H9 (cell line): ENCODE measurements at regions not wholly inside any gene's neighbourhood (a gene's known extent, or its start where the extent isn't known, plus 50 kb on each side); places are given as distances from the start of the nearest gene placed in this dataset.

Experiments used
- DNase-seq: peaks from one replicate; pipeline ENCODE4 v3.0.0-alpha.2; 2017
- H2AFZ ChIP-seq: one replicate; pipeline ENCODE4 v1.6.1; 2013; ENCODE audit warnings: mild to moderate bottlenecking, low read length, control low read depth, moderate library complexity
- H2AK5ac ChIP-seq: 2 replicates; pipeline ENCODE4 v1.6.1; 2013; ENCODE audit warnings: low read length, control low read depth, mixed read lengths; ENCODE audit not compliant: insufficient read length
- H2BK120ac ChIP-seq: one replicate; pipeline ENCODE4 v1.6.1; 2013; ENCODE audit warnings: low read depth, mild to moderate bottlenecking, low read length, control low read depth, inconsistent platforms; ENCODE audit not compliant: poor library complexity, severe bottlenecking
- H2BK12ac ChIP-seq: 2 replicates; pipeline ENCODE4 v1.6.1; 2013; ENCODE audit warnings: low read length, control low read depth, mixed read lengths, low read depth; ENCODE audit not compliant: insufficient read length
- H2BK15ac ChIP-seq: 2 replicates; pipeline ENCODE4 v1.6.1; 2013; ENCODE audit warnings: low read depth, low read length, control low read depth
- H2BK20ac ChIP-seq: one replicate; pipeline ENCODE4 v1.6.1; 2013; ENCODE audit warnings: low read depth, mild to moderate bottlenecking, low read length, control low read depth, inconsistent platforms; ENCODE audit not compliant: poor library complexity, severe bottlenecking
- H2BK5ac ChIP-seq: 2 replicates; pipeline ENCODE4 v1.6.1; 2013; ENCODE audit warnings: low read length, control low read depth, mixed read lengths; ENCODE audit not compliant: insufficient read length
- H3K14ac ChIP-seq: 2 replicates; pipeline ENCODE4 v1.6.1; 2013; ENCODE audit warnings: low read length, control low read depth; ENCODE audit not compliant: insufficient read depth
- H3K18ac ChIP-seq: 2 replicates; pipeline ENCODE4 v1.6.1; 2013; ENCODE audit warnings: low read depth, mild to moderate bottlenecking, mixed read lengths, low read length, control low read depth; ENCODE audit not compliant: insufficient read length
- H3K23ac ChIP-seq: 2 replicates; pipeline ENCODE4 v1.6.1; 2013; ENCODE audit warnings: low read length, control low read depth, mixed read lengths, low read depth; ENCODE audit not compliant: insufficient read length
- H3K23me2 ChIP-seq: 2 replicates; pipeline ENCODE4 v1.6.1; 2013; ENCODE audit warnings: low read depth, mild to moderate bottlenecking, mixed read lengths, low read length, control low read depth; ENCODE audit not compliant: insufficient read length, poor library complexity, severe bottlenecking
- H3K27ac ChIP-seq: 2 replicates; pipeline ENCODE4 v1.5.1; 2013; ENCODE audit warnings: low read length, control low read depth, mixed read lengths, low read depth; ENCODE audit not compliant: insufficient read length
- H3K27me3 ChIP-seq: 2 replicates; pipeline ENCODE4 v1.6.1; 2013; ENCODE audit warnings: low read length, control low read depth, inconsistent platforms; ENCODE audit not compliant: insufficient read depth
- H3K4ac ChIP-seq: 2 replicates; pipeline ENCODE4 v1.6.1; 2013; ENCODE audit warnings: low read depth, mild to moderate bottlenecking, control low read depth, inconsistent platforms, low read length, moderate library complexity
- H3K4me1 ChIP-seq: 2 replicates; pipeline ENCODE4 v1.6.1; 2013; ENCODE audit warnings: low read length, control low read depth, inconsistent platforms; ENCODE audit not compliant: insufficient read depth
- H3K4me2 ChIP-seq: 2 replicates; pipeline ENCODE4 v1.6.1; 2013; ENCODE audit warnings: low read length, control low read depth, mixed read lengths; ENCODE audit not compliant: insufficient read length, insufficient read depth
- H3K56ac ChIP-seq: 2 replicates; pipeline ENCODE4 v1.6.1; 2013; ENCODE audit warnings: low read depth, mild to moderate bottlenecking, mixed read lengths, low read length, control low read depth; ENCODE audit not compliant: insufficient read length
- H3K79me1 ChIP-seq: 2 replicates; pipeline ENCODE4 v1.6.1; 2013; ENCODE audit warnings: low read depth, mild to moderate bottlenecking, moderate library complexity, low read length, control low read depth, inconsistent platforms; ENCODE audit not compliant: insufficient read depth, poor library complexity, severe bottlenecking
- H3K79me2 ChIP-seq: 2 replicates; pipeline ENCODE4 v1.6.1; 2013; ENCODE audit warnings: low read length, control low read depth, inconsistent platforms; ENCODE audit not compliant: insufficient read depth
- H3K9ac ChIP-seq: 2 replicates; pipeline ENCODE4 v1.6.1; 2013; ENCODE audit warnings: low read length, control low read depth, mixed read lengths; ENCODE audit not compliant: insufficient read length; ENCODE audit errors: extremely low read depth
- H3K9me3 ChIP-seq: one replicate; pipeline ENCODE4 v1.6.1; 2013; ENCODE audit warnings: low read depth, low read length, inconsistent platforms; ENCODE audit not compliant: control insufficient read depth
- H3T11ph ChIP-seq: one replicate; pipeline ENCODE4 v1.6.1; 2013; ENCODE audit warnings: mild to moderate bottlenecking, low read length, control low read depth, inconsistent platforms
- H4K20me1 ChIP-seq: one replicate; pipeline ENCODE4 v1.6.1; 2013; ENCODE audit not compliant: control insufficient read depth, insufficient read length, insufficient read depth
- H4K5ac ChIP-seq: 2 replicates; pipeline ENCODE4 v1.6.1; 2013; ENCODE audit warnings: low read depth, mild to moderate bottlenecking, mixed read lengths, low read length, control low read depth; ENCODE audit not compliant: insufficient read length
- H4K8ac ChIP-seq: replicated peaks from 2 replicates; pipeline ENCODE4 v1.6.1; 2013; ENCODE audit warnings: low read length, control low read depth, mixed read lengths, low read depth; ENCODE audit not compliant: insufficient read length
- H4K91ac ChIP-seq: 2 replicates; pipeline ENCODE4 v1.6.1; 2013; ENCODE audit warnings: low read depth, mild to moderate bottlenecking, moderate library complexity, mixed read lengths, low read length, control low read depth; ENCODE audit not compliant: insufficient read length
- H3K27ac Mint-ChIP-seq, 3 experiments: 2 replicates in 2 of 3; 3 replicates in 1 of 3; pipeline ENCODE4 v1.8.0; 2020 to 2021; ENCODE audit warnings: mixed read lengths in 3 of 3, mild to moderate bottlenecking in 1 of 3, moderate library complexity in 1 of 3
- H3K27me3 Mint-ChIP-seq: 2 replicates; pipeline ENCODE4 v1.8.0; 2021; ENCODE audit warnings: low read depth, mild to moderate bottlenecking, moderate library complexity, mixed read lengths
- H3K36me3 Mint-ChIP-seq, 3 experiments: 2 replicates in 2 of 3; 3 replicates in 1 of 3; pipeline ENCODE4 v1.8.0; 2020 to 2021; ENCODE audit warnings: low read depth in 3 of 3, mixed read lengths in 3 of 3; ENCODE audit not compliant: insufficient read depth in 1 of 3
- H3K4me1 Mint-ChIP-seq, 2 experiments: 2 replicates each; pipeline ENCODE4 v1.8.0; 2020; ENCODE audit warnings: mixed read lengths in 2 of 2
- H3K4me3 Mint-ChIP-seq, 2 experiments: 2 replicates in 1 of 2; 3 replicates in 1 of 2; pipeline ENCODE4 v1.8.0; 2020 to 2021; ENCODE audit warnings: mild to moderate bottlenecking in 2 of 2, mixed read lengths in 2 of 2, moderate library complexity in 1 of 2
- H3K9me3 Mint-ChIP-seq, 2 experiments: 2 replicates in 1 of 2; 3 replicates in 1 of 2; pipeline ENCODE4 v1.8.0; 2020; ENCODE audit warnings: mild to moderate bottlenecking in 2 of 2, mixed read lengths in 2 of 2, moderate library complexity in 1 of 2
- WGBS: extraction: QIAGEN DNeasy Blood & Tissue Kit; methylation state at CpG from one replicate; pipeline ENCODE4 v1.1.7; 2013; ENCODE audit warnings: missing lambda C conversion rate, low lambda C conversion rate, mixed read lengths; ENCODE audit not compliant: insufficient read length; ENCODE audit errors: extremely low coverage; 5-methylcytosine and 5-hydroxymethylcytosine counted together
- TF ChIP-seq, protein P1 (sequence below): fragments of 200-600 bp; sonication (generic); conservative IDR thresholded peaks from 3 replicates; pipeline ENCODE4 v1.8.0; 2021; ENCODE audit warnings: antibody characterized with exemption, mild to moderate bottlenecking

DNA sequence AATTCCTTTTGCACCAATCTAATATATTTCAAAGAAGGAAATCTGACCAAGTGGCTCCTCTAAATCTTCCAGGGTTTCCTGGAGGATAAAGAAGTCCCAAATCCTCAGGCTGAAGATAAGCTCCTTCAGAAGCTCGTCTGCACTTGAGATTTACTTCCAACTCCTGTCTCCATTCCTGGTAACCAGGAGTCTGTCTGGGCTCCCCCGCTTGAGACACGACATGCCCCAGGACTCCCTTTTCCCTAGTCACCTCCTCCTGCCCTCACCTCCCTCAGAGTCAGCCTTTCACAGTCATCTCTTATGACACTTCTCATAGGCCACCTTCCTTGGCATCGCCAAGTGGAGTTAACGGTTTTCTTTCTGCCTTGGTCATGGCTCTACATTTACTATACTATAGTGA lies 103.4 kb upstream of the NEDD9 start:
- H3K79me1 ChIP-seq = no peaks in the 10 kb centered on the region
- WGBS = no CpG with 5 or more reads among the region's 5 CpGs
- H3K9me3 Mint-ChIP-seq = no peaks in the 10 kb centered on the region; a peak in 1 of 5 replicates

More for the DNA sequence above, 103.4 kb upstream of the NEDD9 start:
- Histone ChIP-seq H3K4me2 (no peak overlapping the region), H3K56ac (no peak overlapping the region), H3K23ac (no peak overlapping the region), H3K79me2 (no peaks in the 10 kb centered on the region), H3K23me2 (no peaks in the 10 kb centered on the region), H2BK20ac (no peak overlapping the region), H4K91ac (no peak overlapping the region), H4K5ac (no peak overlapping the region), H3K4ac (no peak overlapping the region), H2AFZ (no peak overlapping the region), H4K8ac (no peak overlapping the region), H3T11ph (no peak overlapping the region), H3K14ac (no peak overlapping the region), H2BK12ac (no peak overlapping the region), H2AK5ac (no peak overlapping the region), H4K20me1 (no peaks in the 10 kb centered on the region), H3K27ac (no peak overlapping the region), H2BK15ac (no peak overlapping the region), H3K9me3 (no peaks in the 10 kb centered on the region), H3K9ac (no peak overlapping the region), H3K4me1 (peaks cover 3% of the 10 kb centered on the region), H3K27me3 (no peaks in the 10 kb centered on the region), H3K18ac (no peak overlapping the region), H2BK120ac (no peak overlapping the region), H2BK5ac (no peak overlapping the region)
- Mint-ChIP-seq H3K27ac (no peak overlapping the region), H3K4me3 (no peak overlapping the region; a peak in 1 of 5 replicates), H3K36me3 (no peaks in the 10 kb centered on the region), H3K27me3 (no peaks in the 10 kb centered on the region; the same call in 1 of the 2 replicates), H3K4me1 (peaks cover 5 to 7% of the 10 kb centered on the region in 2 experiments)
- TF ChIP-seq, protein P1, sequence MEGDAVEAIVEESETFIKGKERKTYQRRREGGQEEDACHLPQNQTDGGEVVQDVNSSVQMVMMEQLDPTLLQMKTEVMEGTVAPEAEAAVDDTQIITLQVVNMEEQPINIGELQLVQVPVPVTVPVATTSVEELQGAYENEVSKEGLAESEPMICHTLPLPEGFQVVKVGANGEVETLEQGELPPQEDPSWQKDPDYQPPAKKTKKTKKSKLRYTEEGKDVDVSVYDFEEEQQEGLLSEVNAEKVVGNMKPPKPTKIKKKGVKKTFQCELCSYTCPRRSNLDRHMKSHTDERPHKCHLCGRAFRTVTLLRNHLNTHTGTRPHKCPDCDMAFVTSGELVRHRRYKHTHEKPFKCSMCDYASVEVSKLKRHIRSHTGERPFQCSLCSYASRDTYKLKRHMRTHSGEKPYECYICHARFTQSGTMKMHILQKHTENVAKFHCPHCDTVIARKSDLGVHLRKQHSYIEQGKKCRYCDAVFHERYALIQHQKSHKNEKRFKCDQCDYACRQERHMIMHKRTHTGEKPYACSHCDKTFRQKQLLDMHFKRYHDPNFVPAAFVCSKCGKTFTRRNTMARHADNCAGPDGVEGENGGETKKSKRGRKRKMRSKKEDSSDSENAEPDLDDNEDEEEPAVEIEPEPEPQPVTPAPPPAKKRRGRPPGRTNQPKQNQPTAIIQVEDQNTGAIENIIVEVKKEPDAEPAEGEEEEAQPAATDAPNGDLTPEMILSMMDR = no peak
- no peak for DNase-seq
